Smooth muscle cell (in vitro differentiated cells): ENCODE measurements at regions not wholly inside any gene's neighbourhood (a gene's known extent, or its start where the extent isn't known, plus 50 kb on each side); places are given as distances from the start of the nearest gene placed in this dataset.

Experiments used
- DNase-seq: peaks from one replicate; lab custom pipeline; 2025; ENCODE audit not compliant: unreplicated experiment; lab: John Stamatoyannopoulos, UW
- H2AFZ ChIP-seq: fragments of 200-600 bp; sonication (generic); 2 replicates; pipeline ENCODE4 v1.6.0; 2016; ENCODE audit warnings: antibody characterized with exemption, low read depth, mild to moderate bottlenecking
- H3F3A ChIP-seq: fragments of 200-600 bp; sonication (generic); 2 replicates; pipeline ENCODE4 v1.6.0; 2017; ENCODE audit warnings: antibody characterized with exemption, low read depth
- H3K27ac ChIP-seq: fragments of 200-600 bp; sonication (generic); 2 replicates; pipeline ENCODE4 v1.5.1; 2016; ENCODE audit warnings: low read depth, mild to moderate bottlenecking
- H3K27me3 ChIP-seq: fragments of 200-600 bp; sonication (generic); 2 replicates; pipeline ENCODE4 v1.6.1; 2016; ENCODE audit warnings: low read depth, mild to moderate bottlenecking
- H3K36me3 ChIP-seq: fragments of 200-600 bp; sonication (generic); 2 replicates; pipeline ENCODE4 v1.5.1; 2016; ENCODE audit warnings: low read depth
- H3K4me1 ChIP-seq: fragments of 200-600 bp; sonication (generic); 2 replicates; pipeline ENCODE4 v1.5.1; 2016; ENCODE audit warnings: low read depth
- H3K4me2 ChIP-seq: fragments of 200-600 bp; sonication (generic); 2 replicates; pipeline ENCODE4 v1.6.0; 2016; ENCODE audit warnings: mild to moderate bottlenecking
- H3K4me3 ChIP-seq: fragments of 200-600 bp; sonication (generic); 2 replicates; pipeline ENCODE4 v1.5.1; 2016; ENCODE audit warnings: mild to moderate bottlenecking
- H3K79me2 ChIP-seq: fragments of 200-600 bp; sonication (generic); 2 replicates; pipeline ENCODE4 v1.6.0; 2016; ENCODE audit warnings: low read depth, mild to moderate bottlenecking
- H3K9ac ChIP-seq: fragments of 200-600 bp; sonication (generic); 2 replicates; pipeline ENCODE4 v1.6.0; 2016; ENCODE audit warnings: low read depth
- H3K9me3 ChIP-seq: fragments of 200-600 bp; sonication (generic); replicated peaks from 2 replicates; pipeline ENCODE4 v1.5.1; 2016; ENCODE audit warnings: low read depth
- H4K20me1 ChIP-seq: fragments of 200-600 bp; sonication (generic); 2 replicates; pipeline ENCODE4 v1.6.0; 2016; ENCODE audit warnings: low read depth
- WGBS: methylation state at CpG from one replicate; pipeline ENCODE4 v1.1.7; 2016; ENCODE audit warnings: low lambda C conversion rate; 5-methylcytosine and 5-hydroxymethylcytosine counted together
- TF ChIP-seq, protein P1 (sequence below): fragments of 200-600 bp; sonication (generic); IDR thresholded peaks from 2 replicates; pipeline ENCODE4 v1.5.1; 2017; ENCODE audit warnings: borderline replicate concordance, mild to moderate bottlenecking, antibody characterized with exemption; ENCODE audit not compliant: insufficient read depth, poor library complexity, severe bottlenecking

DNA sequence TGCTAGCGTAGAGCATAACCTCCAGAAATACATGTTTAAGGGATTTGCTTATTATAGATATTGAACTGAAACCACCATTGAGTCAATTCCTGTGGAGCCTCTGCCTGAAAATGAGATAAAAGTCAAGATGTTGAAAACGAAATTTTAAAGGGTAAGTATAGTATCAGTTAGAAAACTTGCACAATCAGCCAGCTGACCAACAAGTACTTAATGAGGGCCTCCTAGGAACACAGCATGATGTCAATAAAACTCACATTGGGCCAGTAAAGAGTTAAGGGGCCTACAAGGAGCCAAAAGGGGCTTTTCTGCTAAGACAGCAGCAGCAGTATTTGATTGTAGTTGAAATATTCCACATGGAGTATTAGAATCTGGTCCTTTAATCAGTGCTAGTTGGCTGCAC lies 314.1 kb upstream of the PPARGC1A start:
- Histone ChIP-seq H3K79me2 (no peaks in the 10 kb centered on the region), H3F3A (no peaks in the 10 kb centered on the region), H3K36me3 (no peaks in the 10 kb centered on the region), H3K4me2 (no peak overlapping the region), H4K20me1 (no peaks in the 10 kb centered on the region), H3K27ac (no peak overlapping the region), H3K9me3 (no peaks in the 10 kb centered on the region), H2AFZ (no peak overlapping the region), H3K9ac (no peak overlapping the region), H3K4me3 (no peak overlapping the region), H3K4me1 (peaks cover 3% of the 10 kb centered on the region), H3K27me3 (no peaks in the 10 kb centered on the region)
- TF ChIP-seq, protein P1, sequence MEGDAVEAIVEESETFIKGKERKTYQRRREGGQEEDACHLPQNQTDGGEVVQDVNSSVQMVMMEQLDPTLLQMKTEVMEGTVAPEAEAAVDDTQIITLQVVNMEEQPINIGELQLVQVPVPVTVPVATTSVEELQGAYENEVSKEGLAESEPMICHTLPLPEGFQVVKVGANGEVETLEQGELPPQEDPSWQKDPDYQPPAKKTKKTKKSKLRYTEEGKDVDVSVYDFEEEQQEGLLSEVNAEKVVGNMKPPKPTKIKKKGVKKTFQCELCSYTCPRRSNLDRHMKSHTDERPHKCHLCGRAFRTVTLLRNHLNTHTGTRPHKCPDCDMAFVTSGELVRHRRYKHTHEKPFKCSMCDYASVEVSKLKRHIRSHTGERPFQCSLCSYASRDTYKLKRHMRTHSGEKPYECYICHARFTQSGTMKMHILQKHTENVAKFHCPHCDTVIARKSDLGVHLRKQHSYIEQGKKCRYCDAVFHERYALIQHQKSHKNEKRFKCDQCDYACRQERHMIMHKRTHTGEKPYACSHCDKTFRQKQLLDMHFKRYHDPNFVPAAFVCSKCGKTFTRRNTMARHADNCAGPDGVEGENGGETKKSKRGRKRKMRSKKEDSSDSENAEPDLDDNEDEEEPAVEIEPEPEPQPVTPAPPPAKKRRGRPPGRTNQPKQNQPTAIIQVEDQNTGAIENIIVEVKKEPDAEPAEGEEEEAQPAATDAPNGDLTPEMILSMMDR: no peak
- DNase-seq: no peak
- WGBS: 69% methylated on average over 2 of the region's 2 CpGs

DNA sequence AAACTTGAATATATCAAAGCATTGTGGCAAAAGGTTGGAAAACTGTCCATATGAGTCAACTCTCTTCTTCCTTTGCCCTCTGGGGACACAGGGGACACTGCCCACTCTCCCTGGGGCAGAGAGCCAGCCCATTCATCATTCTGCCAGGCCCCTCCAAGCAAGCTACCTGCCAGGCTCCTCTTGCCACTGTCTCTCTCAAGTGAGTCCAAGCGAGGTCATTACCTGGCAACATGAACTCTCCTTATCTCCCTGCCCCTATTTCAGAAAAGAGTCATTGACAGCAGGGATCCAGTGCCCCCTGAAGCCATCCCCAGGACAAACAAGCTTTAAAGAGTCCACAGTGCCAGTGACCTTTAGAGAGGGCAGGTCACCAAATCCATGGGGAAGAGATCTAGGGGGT lies 312.7 kb upstream of the PPARGC1A start:
- H3F3A ChIP-seq: no peaks in the 10 kb centered on the region
- no peak overlapping the region for H3K4me3 ChIP-seq
- H3K27ac ChIP-seq: no peak overlapping the region
- H3K9ac ChIP-seq: no peak overlapping the region
- no peaks in the 10 kb centered on the region for H3K36me3 ChIP-seq
- 95% methylated on average over 1 of the region's 1 CpG for WGBS
- H2AFZ ChIP-seq: no peak overlapping the region
- no peak for DNase-seq
- TF ChIP-seq, protein P1: no peak
- no peaks in the 10 kb centered on the region for H3K79me2 ChIP-seq
- no peaks in the 10 kb centered on the region for H4K20me1 ChIP-seq
- peaks cover 3% of the 10 kb centered on the region for H3K4me1 ChIP-seq
- no peak overlapping the region for H3K4me2 ChIP-seq
- no peaks in the 10 kb centered on the region for H3K9me3 ChIP-seq
- no peaks in the 10 kb centered on the region for H3K27me3 ChIP-seq

DNA sequence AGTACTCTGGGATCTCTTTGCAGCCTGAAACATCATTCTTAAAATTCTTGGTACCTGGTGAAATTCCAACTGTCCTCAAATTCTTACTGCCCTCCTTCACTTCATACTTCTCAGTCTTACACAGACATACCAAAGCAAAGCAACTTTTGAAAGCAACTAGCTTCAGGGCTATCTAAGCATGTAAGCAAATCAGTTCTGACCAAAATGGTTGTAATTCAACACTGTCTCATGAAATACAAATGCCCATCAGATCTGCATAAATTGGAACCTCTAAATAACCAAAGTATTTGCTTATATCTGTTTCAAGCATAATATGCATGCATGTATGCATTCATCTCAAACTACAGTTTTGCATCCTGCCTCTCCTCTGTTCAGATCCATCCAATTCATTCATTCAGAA lies 308.1 kb upstream of the PPARGC1A start:
- no peak overlapping the region for H2AFZ ChIP-seq
- no peak overlapping the region for H3K9ac ChIP-seq
- no peaks in the 10 kb centered on the region for H3F3A ChIP-seq
- no peak overlapping the region for H3K27ac ChIP-seq
- H3K79me2 ChIP-seq: no peaks in the 10 kb centered on the region
- H3K36me3 ChIP-seq: no peaks in the 10 kb centered on the region
- H3K4me3 ChIP-seq: no peak overlapping the region
- H3K9me3 ChIP-seq: no peaks in the 10 kb centered on the region
- no peaks in the 10 kb centered on the region for H3K27me3 ChIP-seq
- no peak for DNase-seq
- TF ChIP-seq, protein P1: no peak
- H3K4me1 ChIP-seq: no peaks in the 10 kb centered on the region
- H4K20me1 ChIP-seq: no peaks in the 10 kb centered on the region
- no peak overlapping the region for H3K4me2 ChIP-seq

DNA sequence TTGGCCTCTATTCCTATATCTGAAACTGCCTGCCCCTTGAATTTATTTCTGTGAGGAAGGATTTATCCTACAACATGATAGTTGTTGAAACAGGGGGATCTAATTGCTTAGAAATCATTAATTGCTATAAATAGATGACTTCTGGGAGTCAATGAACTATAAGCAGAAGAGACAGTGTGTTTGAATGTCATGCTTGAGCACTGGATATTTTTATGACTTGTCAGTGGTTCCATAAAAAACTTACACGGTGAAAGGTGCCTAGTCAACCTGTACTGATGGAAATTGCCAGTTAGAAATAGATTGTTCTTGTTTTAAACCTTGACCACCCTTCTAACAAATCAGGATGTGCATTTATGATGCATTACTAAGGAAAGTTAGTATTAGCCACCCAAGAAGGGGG lies 306.9 kb upstream of the PPARGC1A start:
- H3K36me3 ChIP-seq: no peaks in the 10 kb centered on the region
- H3K27ac ChIP-seq: no peak overlapping the region
- H2AFZ ChIP-seq: no peak overlapping the region
- H4K20me1 ChIP-seq: no peaks in the 10 kb centered on the region
- H3K27me3 ChIP-seq: no peaks in the 10 kb centered on the region
- 84% methylated on average over 1 of the region's 1 CpG for WGBS
- no peak overlapping the region for H3K4me2 ChIP-seq
- H3K79me2 ChIP-seq: no peaks in the 10 kb centered on the region
- no peaks in the 10 kb centered on the region for H3K4me1 ChIP-seq
- H3K9me3 ChIP-seq: no peaks in the 10 kb centered on the region
- no peaks in the 10 kb centered on the region for H3F3A ChIP-seq
- no peak for DNase-seq
- no peak overlapping the region for H3K9ac ChIP-seq
- TF ChIP-seq, protein P1: no peak
- no peak overlapping the region for H3K4me3 ChIP-seq
